NCI-H1092 treated with DMSO at 0.1 percent for 48 hours (cell line): ENCODE measurements at regions not wholly inside any gene's neighbourhood (a gene's known extent, or its start where the extent isn't known, plus 50 kb on each side); places are given as distances from the start of the nearest gene placed in this dataset.
A peak's percentile ranks its signal among the peaks of the same experiment; 100 is the strongest.

ENCODE experiments used
- DNase-seq: peaks from one replicate; lab custom pipeline; 2025; lab: John Stamatoyannopoulos, UW

DNA sequence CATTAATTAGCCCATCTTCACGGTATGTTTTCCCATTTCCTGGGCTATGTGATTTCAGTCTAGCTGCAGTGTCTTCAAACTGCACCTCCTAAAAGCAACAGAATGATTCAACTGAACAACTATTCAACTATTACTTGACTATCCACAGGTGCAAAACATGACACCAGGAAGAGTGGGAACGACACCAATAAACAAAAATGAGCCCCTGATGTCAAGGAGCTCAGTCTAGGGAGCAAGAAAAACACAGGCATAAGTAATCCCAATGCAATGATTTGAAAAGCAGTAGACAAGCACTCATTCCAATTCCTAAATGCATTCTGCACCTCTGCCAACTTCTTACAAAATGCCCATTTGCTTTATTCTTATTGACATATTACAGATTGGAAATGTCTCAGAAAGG is 285.6 kb downstream of the ETS1 start:
- no peak for DNase-seq

DNA sequence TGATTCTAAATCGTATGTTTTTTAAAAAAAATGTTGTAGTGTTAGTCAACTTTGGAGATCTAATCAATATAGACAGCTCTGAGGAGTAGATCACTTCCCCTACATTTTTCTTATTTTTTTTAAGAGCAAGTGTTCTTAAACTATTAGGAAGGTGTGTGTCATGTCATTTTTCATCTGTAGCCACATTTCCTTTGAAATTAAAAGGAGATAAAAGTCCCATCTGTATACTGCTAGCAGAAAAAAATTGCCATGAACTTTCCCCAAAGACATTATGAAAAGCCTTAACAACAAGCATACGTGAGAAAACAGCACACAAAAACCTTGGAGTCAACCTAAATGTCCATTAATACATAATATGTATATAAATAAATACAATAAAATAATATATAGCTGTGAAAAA is 286.6 kb downstream of the ETS1 start:
- no peak for DNase-seq

GRCh38 chr11:128299132-128299726 is 288.1 kb downstream of the ETS1 start:
- no peak for DNase-seq

GRCh38 chr11:128298271-128298670 is 289.1 kb downstream of the ETS1 start:
- no peak for DNase-seq

DNA sequence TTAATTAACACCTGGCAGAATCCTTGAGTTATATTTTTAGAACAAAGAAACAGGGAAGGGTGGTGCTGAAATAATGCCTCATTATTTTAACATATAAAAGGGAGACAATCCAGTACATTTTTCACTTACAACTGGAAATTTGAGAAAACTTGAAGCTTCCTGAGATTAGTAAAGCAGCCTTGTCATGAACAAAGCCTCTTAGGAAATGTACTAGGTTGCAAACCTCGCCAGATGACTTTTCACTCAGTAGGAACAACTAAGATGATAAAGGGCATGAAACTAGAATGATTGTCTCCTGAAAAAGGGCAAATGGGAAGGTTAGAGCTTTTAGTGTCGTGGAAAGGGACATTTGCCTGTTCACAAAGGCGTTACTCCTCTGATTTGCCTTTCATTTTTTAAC is 289.6 kb downstream of the ETS1 start:
- DNase-seq, result no peak

- DNase-seq, result peak; percentile 89
Observed at GRCh38 chr11:128297091-128297651, 290.2 kb downstream of the ETS1 start.

GRCh38 chr11:128294671-128295050 is 292.7 kb downstream of the ETS1 start:
- no peak for DNase-seq

DNA sequence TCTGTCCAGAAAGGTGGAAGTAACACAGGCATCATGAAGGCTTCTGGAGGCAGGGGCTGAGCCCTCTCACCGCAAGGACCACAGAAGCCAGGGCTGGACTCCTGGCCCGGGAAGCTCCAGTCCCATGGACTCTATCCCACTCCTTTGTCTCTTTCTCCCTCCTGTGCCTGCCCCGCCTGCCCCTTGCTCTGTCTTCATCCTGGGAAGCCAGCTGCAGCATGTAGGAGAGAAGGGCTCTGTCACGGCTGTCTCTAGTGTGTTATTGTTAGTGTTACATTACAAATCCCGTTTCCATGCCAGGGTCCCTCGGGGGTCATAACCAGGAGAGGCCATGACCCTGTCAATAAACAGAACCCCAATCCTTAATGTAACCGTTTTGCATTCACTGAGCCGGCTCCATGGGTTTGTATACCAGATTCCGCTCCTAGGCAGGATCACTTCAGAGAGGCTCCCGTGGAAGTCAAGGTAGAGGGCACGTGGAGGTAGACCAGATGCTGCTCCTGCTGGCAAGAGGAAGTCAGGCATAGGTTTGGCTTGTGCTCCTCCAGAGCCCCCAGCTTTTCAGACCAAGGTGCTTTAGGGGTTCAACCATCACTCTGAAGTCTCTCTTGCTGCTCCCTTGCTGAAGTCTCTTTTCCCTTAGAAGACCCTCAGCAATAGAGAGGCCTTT is 293.2 kb downstream of the ETS1 start:
- no peak for DNase-seq

DNA sequence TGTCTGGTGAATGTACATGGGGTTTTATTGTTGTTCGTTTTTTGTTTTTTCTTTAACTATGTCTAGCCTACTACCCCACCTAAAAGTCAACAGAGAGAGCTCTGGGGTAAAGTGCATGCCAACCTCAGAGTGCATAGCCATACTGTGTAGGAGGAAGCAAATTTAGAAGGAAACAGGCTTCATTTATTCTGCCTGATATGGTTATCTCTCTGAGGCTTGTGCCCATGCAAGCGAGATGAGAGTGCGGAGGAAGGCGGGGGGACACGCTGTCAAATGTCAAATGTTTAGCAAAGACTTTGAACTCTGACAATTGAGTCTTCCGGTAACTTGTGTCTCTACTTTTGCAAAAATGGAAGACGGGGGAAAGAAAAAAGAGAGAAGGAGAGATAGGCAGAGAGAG is 295.5 kb downstream of the ETS1 start:
- DNase-seq, result no peak

- DNase-seq, result no peak
Observed at GRCh38 chr11:128291007-128291406, 296.4 kb downstream of the ETS1 start.

- peak; percentile 82 for DNase-seq
Observed at GRCh38 chr11:128290106-128290840, 297.1 kb downstream of the ETS1 start.

DNA sequence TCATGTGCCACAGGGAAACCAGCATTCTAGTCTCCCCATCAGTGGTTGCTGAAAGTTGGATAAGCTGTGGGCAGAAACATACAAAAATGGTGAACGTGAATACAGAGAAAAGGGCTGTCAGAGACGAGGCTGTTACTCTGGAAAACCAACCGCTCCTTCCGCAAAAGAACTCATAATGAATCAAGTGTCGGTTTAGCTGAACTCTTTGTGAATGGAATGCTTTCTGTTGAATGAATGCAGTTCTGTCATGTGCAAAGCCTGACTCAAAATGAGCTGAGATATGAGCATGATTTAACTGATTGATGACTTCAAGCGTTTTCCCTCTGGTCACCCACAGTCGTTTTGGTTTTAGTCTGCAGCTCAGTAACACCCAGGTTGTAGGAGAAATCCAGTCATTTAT is 298.3 kb downstream of the ETS1 start:
- no peak for DNase-seq

DNA sequence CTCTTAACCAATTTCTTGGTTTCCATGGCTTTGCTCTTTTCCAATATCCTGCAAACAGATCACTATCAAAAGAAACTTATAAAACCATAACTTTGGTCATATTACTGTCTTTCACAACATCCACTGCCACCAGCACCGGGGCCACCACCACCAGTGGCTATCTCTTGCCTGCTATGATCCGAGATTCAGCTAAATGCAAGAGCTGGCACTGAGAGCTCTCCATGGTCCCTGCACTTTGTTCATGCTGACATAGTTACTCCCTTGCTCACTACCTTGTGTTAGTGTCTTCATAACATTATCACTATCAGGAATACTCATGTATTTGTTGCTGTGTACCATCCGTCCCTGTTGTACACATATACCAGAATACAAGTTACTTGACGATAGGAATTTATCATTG is 299.0 kb downstream of the ETS1 start:
- no peak for DNase-seq

GRCh38 chr11:128285321-128285720 is 302.0 kb downstream of the ETS1 start:
- DNase-seq, result no peak

DNA sequence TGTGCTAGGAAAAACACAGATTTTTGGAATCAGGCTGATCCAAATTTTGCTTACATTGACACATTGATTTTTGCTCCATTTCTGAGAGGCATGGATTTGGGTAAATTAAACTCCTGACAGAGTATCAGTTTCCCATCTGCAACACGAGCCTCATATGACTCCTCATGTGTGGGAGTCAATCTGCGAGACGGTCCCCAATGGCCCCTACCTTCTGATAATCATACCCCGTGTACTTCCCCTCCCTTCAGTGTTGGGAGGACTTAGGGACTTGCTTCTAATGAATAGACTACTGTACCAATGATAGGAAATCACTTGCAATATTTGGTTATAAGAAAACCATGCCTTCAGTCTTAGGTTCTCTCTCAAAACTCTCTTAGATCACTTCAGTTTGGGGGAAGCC is 302.7 kb downstream of the ETS1 start:
- no peak for DNase-seq

DNA sequence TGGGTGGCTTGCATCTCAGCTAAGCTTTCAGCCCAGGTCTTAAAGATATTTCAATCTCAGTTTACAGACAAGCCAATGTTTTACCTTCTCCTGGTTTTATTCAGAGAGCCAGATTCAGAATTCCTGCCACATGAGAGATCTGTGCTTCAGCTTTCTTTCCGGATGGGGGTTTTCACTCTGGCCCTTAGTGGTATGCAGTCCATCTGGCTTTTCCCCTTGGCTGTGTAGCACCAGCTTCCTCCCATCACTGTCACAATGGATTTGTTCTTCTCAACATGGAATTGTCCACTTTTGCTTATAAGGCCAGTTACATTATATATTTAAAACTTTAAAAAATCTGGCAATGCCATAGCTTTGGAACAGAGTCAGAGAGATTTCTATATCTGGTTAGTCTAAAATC is 303.9 kb downstream of the ETS1 start:
- no peak for DNase-seq

- DNase-seq, result no peak
Observed at GRCh38 chr11:128282053-128282452, 305.3 kb downstream of the ETS1 start.

DNA sequence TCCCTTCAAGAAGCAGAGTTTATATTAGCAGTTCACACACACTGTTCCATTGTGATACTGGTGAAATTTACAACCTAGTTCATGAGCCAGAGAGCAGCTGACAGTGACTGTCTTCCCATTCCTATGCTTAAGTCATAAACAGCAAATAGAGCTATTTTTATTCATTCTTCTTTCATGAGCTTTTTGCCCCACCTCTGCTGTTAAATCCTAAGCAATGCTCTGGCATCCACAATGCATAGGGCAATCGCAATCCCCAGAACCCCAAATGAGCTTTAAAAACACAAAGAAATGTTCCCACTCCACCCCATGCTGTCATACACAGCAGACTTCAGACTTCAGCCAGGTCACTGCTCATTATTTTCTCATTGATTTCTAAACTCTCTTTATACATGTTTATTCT is 307.5 kb downstream of the ETS1 start:
- DNase-seq, result no peak

GRCh38 chr11:128273736-128274135 is 313.6 kb downstream of the ETS1 start:
- no peak for DNase-seq

DNA sequence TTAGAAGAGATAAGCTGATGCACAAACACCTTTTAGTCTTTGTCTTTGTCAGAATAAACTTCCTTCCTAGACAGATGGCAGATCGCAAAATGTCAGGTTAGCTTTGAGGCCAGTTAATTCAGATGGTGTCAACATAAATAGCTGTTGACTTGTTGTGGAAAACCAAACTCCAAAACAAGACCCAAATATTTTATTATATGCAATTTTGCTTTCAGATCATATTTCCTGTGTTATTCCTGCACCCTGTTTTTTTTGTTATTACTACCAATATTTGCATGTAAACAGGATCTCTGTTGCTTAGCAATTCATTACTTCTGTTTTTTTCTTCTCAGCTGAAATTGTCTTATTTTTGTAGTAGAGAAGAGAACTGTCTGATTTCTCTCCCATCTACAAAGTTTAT is 316.0 kb downstream of the ETS1 start:
- no peak for DNase-seq

- DNase-seq, result no peak
Observed at GRCh38 chr11:128269466-128269865, 317.9 kb downstream of the ETS1 start.

DNA sequence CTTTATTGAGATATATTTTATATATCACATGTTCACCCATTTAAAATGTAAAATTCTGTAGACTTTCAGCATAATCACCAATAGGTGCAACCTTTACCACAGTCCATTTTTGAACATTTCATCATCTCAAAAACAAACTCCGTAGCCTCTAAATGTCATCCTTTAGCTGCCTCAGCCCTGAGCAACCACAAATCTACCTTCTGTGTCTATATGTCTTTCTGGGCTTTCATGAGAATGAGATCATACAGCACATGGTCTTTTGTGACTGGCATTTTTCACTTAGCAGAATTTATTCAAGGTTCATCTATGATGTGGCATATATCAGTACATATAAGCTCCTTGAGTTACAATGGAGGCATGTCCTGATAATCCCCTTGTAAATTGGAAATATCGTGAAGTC is 320.5 kb downstream of the ETS1 start:
- no peak for DNase-seq
